Fibroblast of villous mesenchyme (primary cell): ENCODE measurements at regions not wholly inside any gene's neighbourhood (a gene's known extent, or its start where the extent isn't known, plus 50 kb on each side); places are given as distances from the start of the nearest gene placed in this dataset.
A peak's percentile ranks its signal among the peaks of the same experiment; 100 is the strongest.
"Not testable (repeated sequence)": the region's sequence is repeated elsewhere in the genome, so short reads cannot be mapped to it uniquely, and the experiment has no call there.

ENCODE experiments used
- DNase-seq: peaks from one replicate; pipeline ENCODE4 v3.0.0-alpha.2; 2010; ENCODE audit warnings: low read depth
- H3K4me3 ChIP-seq: 2 replicates; pipeline ENCODE4 v1.5.1; 2011; ENCODE audit warnings: low read depth, mild to moderate bottlenecking, low read length
- TF ChIP-seq, protein P1 (sequence below): IDR thresholded peaks from 2 replicates; pipeline ENCODE4 v1.5.1; 2012; ENCODE audit warnings: low read depth, mild to moderate bottlenecking, low read length; ENCODE audit not compliant: insufficient read depth

DNA sequence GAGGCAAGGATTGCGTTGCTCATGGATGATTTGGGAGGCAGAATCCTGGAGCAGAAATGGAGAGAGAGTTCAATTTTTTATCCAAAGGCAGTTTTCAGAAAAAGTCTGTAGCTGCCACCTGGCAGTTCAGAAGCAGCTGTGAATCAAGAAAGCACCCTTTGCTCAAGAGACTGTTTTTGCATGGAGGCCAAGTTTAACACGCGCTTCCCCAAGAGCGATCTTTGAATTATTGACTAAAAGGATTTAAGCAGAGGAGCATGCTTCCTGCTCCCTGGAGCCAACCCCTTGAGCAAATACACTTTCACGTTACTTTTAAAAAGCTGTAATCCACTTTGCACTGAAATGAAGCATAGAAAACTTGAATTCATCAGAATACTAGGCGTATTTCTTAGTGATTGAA, 252.4 kb downstream of the RNF144A start:
- TF ChIP-seq, protein P1, sequence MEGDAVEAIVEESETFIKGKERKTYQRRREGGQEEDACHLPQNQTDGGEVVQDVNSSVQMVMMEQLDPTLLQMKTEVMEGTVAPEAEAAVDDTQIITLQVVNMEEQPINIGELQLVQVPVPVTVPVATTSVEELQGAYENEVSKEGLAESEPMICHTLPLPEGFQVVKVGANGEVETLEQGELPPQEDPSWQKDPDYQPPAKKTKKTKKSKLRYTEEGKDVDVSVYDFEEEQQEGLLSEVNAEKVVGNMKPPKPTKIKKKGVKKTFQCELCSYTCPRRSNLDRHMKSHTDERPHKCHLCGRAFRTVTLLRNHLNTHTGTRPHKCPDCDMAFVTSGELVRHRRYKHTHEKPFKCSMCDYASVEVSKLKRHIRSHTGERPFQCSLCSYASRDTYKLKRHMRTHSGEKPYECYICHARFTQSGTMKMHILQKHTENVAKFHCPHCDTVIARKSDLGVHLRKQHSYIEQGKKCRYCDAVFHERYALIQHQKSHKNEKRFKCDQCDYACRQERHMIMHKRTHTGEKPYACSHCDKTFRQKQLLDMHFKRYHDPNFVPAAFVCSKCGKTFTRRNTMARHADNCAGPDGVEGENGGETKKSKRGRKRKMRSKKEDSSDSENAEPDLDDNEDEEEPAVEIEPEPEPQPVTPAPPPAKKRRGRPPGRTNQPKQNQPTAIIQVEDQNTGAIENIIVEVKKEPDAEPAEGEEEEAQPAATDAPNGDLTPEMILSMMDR = no peak
- no peak for DNase-seq
- H3K4me3 ChIP-seq = no peak overlapping the region

DNA sequence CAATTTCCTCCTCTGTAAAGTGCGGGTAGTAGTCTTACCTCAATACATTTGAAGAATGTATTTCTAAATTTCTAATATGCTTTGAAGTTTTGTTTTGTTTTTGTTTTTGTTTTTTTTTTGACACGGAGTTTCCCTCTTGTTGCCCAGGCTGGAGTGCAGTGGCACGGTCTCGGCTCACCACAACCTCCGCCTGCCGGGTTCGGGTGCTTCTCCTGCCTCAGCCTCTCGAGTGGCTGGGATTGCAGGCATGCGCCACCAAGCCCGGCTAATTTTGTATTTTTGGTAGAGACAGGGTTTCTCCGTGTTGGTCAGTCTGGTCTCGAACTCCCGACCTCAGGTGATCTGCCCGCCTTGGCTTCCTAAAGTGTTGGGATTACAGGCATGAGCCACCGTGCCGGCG, 261.8 kb downstream of the RNF144A start:
- DNase-seq, H3K4me3 ChIP-seq: not testable (repeated sequence)

DNA sequence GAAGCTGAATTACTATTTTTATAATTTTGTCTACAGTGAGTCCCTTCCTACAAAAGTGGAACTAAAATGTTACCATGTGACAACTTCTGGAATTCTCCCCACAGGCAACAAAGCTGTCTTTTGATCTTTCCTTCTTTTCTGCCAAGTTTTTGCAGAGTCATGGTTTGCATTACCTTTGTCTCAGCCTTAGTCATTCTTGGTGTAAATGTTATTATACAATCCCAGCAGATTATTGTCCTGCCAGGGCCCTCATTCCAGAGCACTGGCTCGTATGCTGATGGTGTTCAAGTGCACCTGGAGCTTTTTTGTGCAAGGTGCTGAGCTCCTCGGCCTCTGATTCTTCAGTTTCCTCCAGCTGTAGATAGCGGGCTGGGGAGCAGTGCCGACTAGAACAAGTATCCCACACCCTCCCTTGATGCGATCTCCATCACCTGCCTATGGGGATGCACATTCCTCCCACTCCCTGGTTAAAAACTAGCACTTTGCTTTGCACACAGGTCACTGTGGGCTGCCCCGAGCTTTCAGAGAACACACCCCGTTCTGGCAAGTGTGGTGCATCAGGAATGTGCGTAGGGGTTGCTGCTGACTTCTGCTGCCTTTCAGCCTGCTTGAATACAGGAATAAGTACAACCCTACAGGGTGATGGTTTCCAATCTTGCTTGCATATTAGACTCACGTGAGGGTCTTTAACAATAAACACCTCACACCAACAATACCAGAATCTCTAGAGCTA, 263.6 kb downstream of the RNF144A start:
- no peak overlapping the region for H3K4me3 ChIP-seq
- TF ChIP-seq, protein P1 = no peak
- peak; percentile 44 for DNase-seq

DNA sequence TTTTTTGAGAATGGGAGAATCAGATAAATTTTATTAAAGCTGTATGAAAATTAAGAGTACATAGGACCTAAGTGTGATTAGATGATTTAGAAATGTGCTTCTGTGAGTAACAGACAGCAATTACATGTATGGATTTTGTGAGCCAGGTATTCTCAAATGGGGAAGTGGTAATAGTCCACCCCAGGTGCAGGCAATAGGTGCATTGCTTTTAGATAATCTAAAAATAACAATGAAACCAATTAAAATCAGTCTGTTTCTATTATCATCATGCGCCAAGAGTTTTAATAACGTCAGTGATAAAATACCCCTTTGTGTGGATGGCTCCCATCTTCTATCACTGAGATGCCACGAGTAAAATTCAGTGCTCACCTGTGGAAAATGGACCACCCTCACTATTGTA, 265.3 kb downstream of the RNF144A start:
- no peak for DNase-seq
- TF ChIP-seq, protein P1 = no peak
- no peak overlapping the region for H3K4me3 ChIP-seq

DNA sequence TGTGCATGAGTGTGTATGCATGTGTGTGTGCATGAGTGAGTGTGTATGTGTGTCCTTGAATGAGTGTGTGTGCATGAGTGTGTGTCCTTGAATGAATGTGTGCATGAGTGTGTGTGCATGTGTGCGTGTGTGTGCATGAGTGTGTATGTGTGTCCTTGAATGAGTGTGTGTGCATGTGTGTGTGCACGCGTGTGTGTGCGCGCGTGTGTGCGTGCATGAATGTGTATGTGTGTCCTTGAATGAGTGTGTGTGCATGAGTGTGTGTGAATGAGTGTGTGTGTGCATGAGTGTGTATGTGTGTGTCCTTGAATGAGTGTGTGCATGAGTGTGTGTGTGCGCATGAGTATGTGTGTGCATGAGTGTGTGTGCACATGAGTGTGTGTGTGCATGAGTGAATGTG, 271.9 kb downstream of the RNF144A start:
- H3K4me3 ChIP-seq = no peak overlapping the region
- TF ChIP-seq, protein P1 = no peak
- DNase-seq = no peak

DNA sequence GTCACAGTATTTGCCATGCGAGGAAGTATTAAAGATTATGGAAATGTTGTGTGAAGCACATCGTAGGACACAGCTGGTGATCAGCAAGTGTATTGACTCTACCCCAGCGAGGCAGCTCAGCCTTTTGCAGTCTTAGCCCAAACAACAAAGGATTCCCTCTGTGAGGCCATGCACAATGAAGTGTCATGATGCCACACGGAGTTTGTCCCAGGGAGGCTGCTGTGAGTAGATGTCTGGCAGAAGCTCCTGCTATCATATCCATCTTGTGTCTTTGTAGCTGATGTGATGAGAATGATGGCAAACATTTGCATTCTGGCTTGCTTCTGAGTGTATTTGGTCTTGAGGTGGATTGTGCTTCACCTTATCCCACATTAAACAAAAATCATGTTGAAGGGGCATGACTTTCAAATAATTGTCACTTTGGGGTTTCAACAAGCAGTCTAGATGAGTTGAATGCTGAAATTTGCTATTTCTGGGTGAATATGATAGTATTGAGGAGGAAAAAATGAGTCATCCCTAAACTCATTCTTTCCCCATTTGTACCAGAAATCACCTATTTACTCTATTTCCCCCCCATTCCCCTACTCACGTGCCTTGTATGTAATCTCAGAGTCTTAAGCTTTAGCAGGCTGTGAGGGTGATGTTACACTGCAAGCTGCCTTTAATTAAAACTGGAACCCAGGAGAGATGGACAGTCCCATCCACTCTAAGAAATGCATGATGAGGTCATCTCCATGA, 273.5 kb downstream of the RNF144A start:
- DNase-seq = no peak
- TF ChIP-seq, protein P1 = no peak
- no peak overlapping the region for H3K4me3 ChIP-seq

DNA sequence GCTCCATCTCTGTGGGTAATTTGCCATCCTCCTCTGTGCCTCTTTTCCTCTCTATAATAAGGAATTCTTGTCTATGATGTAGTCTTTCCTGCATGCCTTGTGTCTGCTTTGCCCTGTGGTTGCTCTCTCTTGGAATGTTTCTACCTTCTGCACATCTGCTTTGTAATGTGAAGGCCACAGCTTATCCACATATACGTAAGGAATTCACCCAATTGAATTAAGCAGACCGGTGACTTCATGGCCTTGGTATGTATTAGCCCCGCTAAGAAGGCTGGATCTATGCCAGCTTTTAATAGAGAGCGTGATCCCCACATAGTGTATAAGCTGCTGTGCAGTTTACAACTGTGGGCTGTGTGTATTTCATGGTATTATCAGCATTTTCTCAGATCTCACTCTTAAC, 274.7 kb downstream of the RNF144A start:
- DNase-seq = peak; percentile 68
- TF ChIP-seq, protein P1 = no peak
- H3K4me3 ChIP-seq = no peak overlapping the region
